ENCODE measurements at regions not wholly inside any gene's neighbourhood (a gene's known extent, or its start where the extent isn't known, plus 50 kb on each side); places are given as distances from the start of the nearest gene placed in this dataset.

- DNase-seq (ENCODE audit: low read depth, low spot score) = no peak
- ChIA-PET POLR2A (no interaction called here), CTCF (no interaction called here)
- TF ChIP-seq CTCF (IDR thresholded peaks at IDR 0.05; ENCODE audit: insufficient read depth, low read length, missing control alignments) = no peak
- no peak overlapping the region for H3K4me3 ChIP-seq (ENCODE audit: low read depth, low read length)
These were observed 389.4 kb downstream of the PABPC4L start for GRCh38 chr4:133812236-133812635.

- no peak for DNase-seq (ENCODE audit: low read depth, low spot score)
These were observed 393.4 kb downstream of the PABPC4L start for GRCh38 chr4:133808151-133808550.

GRCh38 chr4:133803341-133803740, 398.2 kb downstream of the PABPC4L start:
- no peak for TF ChIP-seq CTCF (IDR thresholded peaks at IDR 0.05; ENCODE audit: insufficient read depth, low read length, missing control alignments)
- H3K4me3 ChIP-seq (ENCODE audit: low read depth, low read length) = no peak overlapping the region
- POLR2A ChIA-PET = no interaction called here
- CTCF ChIA-PET = no interaction called here
- no peak for DNase-seq (ENCODE audit: low read depth, low spot score)

More at GRCh38 chr4:133808151-133808550, 393.4 kb downstream of the PABPC4L start:
- CTCF ChIA-PET = no interaction called here
- POLR2A ChIA-PET = no interaction called here
- no peak overlapping the region for H3K4me3 ChIP-seq (ENCODE audit: low read depth, low read length)
- no peak for TF ChIP-seq CTCF (IDR thresholded peaks at IDR 0.05; ENCODE audit: insufficient read depth, low read length, missing control alignments)

- POLR2A ChIA-PET = no interaction called here
- CTCF ChIA-PET = no interaction called here
- DNase-seq (ENCODE audit: low read depth, low spot score) = peak; percentile 16
- no peak for TF ChIP-seq CTCF (IDR thresholded peaks at IDR 0.05; ENCODE audit: insufficient read depth, low read length, missing control alignments)
- H3K4me3 ChIP-seq (ENCODE audit: low read depth, low read length) = no peak overlapping the region
These were observed 399.0 kb downstream of the PABPC4L start for GRCh38 chr4:133802359-133803140.

GRCh38 chr4:133801883-133802282, 399.7 kb downstream of the PABPC4L start:
- ChIA-PET POLR2A (no interaction called here), CTCF (no interaction called here)
- no peak for TF ChIP-seq CTCF (IDR thresholded peaks at IDR 0.05; ENCODE audit: insufficient read depth, low read length, missing control alignments)
- DNase-seq (ENCODE audit: low read depth, low spot score) = no peak
- no peak overlapping the region for H3K4me3 ChIP-seq (ENCODE audit: low read depth, low read length)

GRCh38 chr4:133800966-133801365, 400.6 kb downstream of the PABPC4L start:
- no peak overlapping the region for H3K4me3 ChIP-seq (ENCODE audit: low read depth, low read length)
- TF ChIP-seq CTCF (IDR thresholded peaks at IDR 0.05; ENCODE audit: insufficient read depth, low read length, missing control alignments) = no peak
- CTCF ChIA-PET = no interaction called here
- POLR2A ChIA-PET = no interaction called here
- no peak for DNase-seq (ENCODE audit: low read depth, low spot score)

All from AG04449 (cell line).